ENCODE measurements at regions not wholly inside any gene's neighbourhood (a gene's known extent, or its start where the extent isn't known, plus 50 kb on each side); places are given as distances from the start of the nearest gene placed in this dataset.

GRCh38 chr9:86639899-86640379, 285.7 kb upstream of the TUT7 start:
- H3K27me3 ChIP-seq (ENCODE audit: control insufficient read depth, insufficient read depth, low read length), result no peaks in the 10 kb centered on the region
- DNase-seq, result no peak
- no peaks in the 10 kb centered on the region for H3K4me1 ChIP-seq (ENCODE audit: control insufficient read depth, insufficient read depth, low read length)
- no peaks in the 10 kb centered on the region for H3K9me3 ChIP-seq (replicated peaks; ENCODE audit: control insufficient read depth, low read depth, low read length)
- 94% methylated on average over 3 of the region's 5 CpGs for WGBS (ENCODE audit: insufficient coverage)
- H3K4me3 ChIP-seq (ENCODE audit: low read length), result no peak overlapping the region
- H3K36me3 ChIP-seq (ENCODE audit: control insufficient read depth, insufficient read depth, low read length), result no peaks in the 10 kb centered on the region
- no peak overlapping the region for H3K27ac ChIP-seq (ENCODE audit: low read length)

DNA sequence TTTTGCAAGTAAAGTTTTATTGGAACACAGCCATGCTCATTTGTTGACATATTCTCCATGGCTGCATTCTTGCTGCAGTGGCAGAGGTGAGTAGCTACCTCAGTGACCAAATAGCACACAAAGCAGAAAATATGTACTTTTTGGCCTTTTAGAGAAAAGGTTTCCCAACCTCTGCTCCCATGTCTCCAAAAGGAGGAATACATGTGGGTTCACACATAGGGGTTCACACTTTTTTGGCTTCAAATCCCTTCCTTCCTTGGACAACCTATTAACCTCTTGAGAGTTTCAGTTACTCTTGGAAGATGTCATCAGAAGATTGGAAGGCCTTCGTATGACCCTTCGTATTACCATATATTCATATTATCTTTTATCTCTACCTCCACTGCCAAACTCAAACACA, 285.1 kb upstream of the TUT7 start:
- no peaks in the 10 kb centered on the region for H3K36me3 ChIP-seq (ENCODE audit: control insufficient read depth, insufficient read depth, low read length)
- DNase-seq, result no peak
- H3K27me3 ChIP-seq (ENCODE audit: control insufficient read depth, insufficient read depth, low read length), result no peaks in the 10 kb centered on the region
- H3K27ac ChIP-seq (ENCODE audit: low read length), result no peak overlapping the region
- peaks cover 5% of the 10 kb centered on the region for H3K9me3 ChIP-seq (replicated peaks; ENCODE audit: control insufficient read depth, low read depth, low read length)
- no peaks in the 10 kb centered on the region for H3K4me1 ChIP-seq (ENCODE audit: control insufficient read depth, insufficient read depth, low read length)
- 100% methylated on average over 1 of the region's 2 CpGs for WGBS (ENCODE audit: insufficient coverage)
- no peak overlapping the region for H3K4me3 ChIP-seq (ENCODE audit: low read length)

GRCh38 chr9:86638109-86638508, 283.9 kb upstream of the TUT7 start:
- no CpG with 5 or more reads among the region's 1 CpG for WGBS (ENCODE audit: insufficient coverage)
- Histone ChIP-seq H3K4me3 (ENCODE audit: low read length) (no peak overlapping the region), H3K9me3 (replicated peaks; ENCODE audit: control insufficient read depth, low read depth, low read length) (peaks cover 5% of the 10 kb centered on the region), H3K4me1 (ENCODE audit: control insufficient read depth, insufficient read depth, low read length) (no peaks in the 10 kb centered on the region), H3K36me3 (ENCODE audit: control insufficient read depth, insufficient read depth, low read length) (no peaks in the 10 kb centered on the region), H3K27ac (ENCODE audit: low read length) (no peak overlapping the region), H3K27me3 (ENCODE audit: control insufficient read depth, insufficient read depth, low read length) (no peaks in the 10 kb centered on the region)
- no peak for DNase-seq

GRCh38 chr9:86637515-86637914, 283.3 kb upstream of the TUT7 start:
- peak; percentile 44 for DNase-seq
- no peaks in the 10 kb centered on the region for H3K27me3 ChIP-seq (ENCODE audit: control insufficient read depth, insufficient read depth, low read length)
- 74% methylated on average over 4 of the region's 11 CpGs for WGBS (ENCODE audit: insufficient coverage)
- H3K4me1 ChIP-seq (ENCODE audit: control insufficient read depth, insufficient read depth, low read length), result no peaks in the 10 kb centered on the region
- no peak overlapping the region for H3K27ac ChIP-seq (ENCODE audit: low read length)
- no peak overlapping the region for H3K4me3 ChIP-seq (ENCODE audit: low read length)
- peaks cover 5% of the 10 kb centered on the region for H3K9me3 ChIP-seq (replicated peaks; ENCODE audit: control insufficient read depth, low read depth, low read length)
- no peaks in the 10 kb centered on the region for H3K36me3 ChIP-seq (ENCODE audit: control insufficient read depth, insufficient read depth, low read length)

GRCh38 chr9:86636519-86636918, 282.3 kb upstream of the TUT7 start:
- Histone ChIP-seq H3K4me3 (ENCODE audit: low read length) (no peak overlapping the region), H3K36me3 (ENCODE audit: control insufficient read depth, insufficient read depth, low read length) (no peaks in the 10 kb centered on the region), H3K4me1 (ENCODE audit: control insufficient read depth, insufficient read depth, low read length) (no peaks in the 10 kb centered on the region), H3K9me3 (replicated peaks; ENCODE audit: control insufficient read depth, low read depth, low read length) (peaks cover 5% of the 10 kb centered on the region), H3K27ac (ENCODE audit: low read length) (no peak overlapping the region), H3K27me3 (ENCODE audit: control insufficient read depth, insufficient read depth, low read length) (no peaks in the 10 kb centered on the region)
- no peak for DNase-seq
- WGBS (ENCODE audit: insufficient coverage), result 50% methylated on average over 1 of the region's 4 CpGs

DNA sequence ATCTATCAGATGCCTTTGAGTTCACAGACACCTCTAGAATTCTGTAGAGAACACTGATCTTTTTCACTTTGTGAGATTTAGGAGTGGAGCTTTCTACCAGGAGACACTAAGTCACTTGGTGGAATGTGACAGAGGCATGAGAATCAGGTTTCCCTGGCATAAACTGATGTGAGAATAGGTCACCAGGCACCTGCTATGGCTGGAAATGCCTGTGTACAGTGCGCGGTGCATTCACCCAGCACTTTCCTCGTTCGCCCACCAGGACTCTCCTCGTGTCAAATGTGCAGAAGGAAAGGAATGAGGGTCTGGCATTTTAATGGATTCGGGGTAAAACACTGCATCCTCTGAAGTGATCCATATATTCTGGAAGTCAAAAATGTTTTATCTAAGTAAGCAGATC, 281.8 kb upstream of the TUT7 start:
- Histone ChIP-seq H3K27me3 (ENCODE audit: control insufficient read depth, insufficient read depth, low read length) (no peaks in the 10 kb centered on the region), H3K36me3 (ENCODE audit: control insufficient read depth, insufficient read depth, low read length) (no peaks in the 10 kb centered on the region), H3K4me1 (ENCODE audit: control insufficient read depth, insufficient read depth, low read length) (no peaks in the 10 kb centered on the region), H3K4me3 (ENCODE audit: low read length) (no peak overlapping the region), H3K9me3 (replicated peaks; ENCODE audit: control insufficient read depth, low read depth, low read length) (peaks cover 5% of the 10 kb centered on the region), H3K27ac (ENCODE audit: low read length) (no peak overlapping the region)
- no peak for DNase-seq
- WGBS (ENCODE audit: insufficient coverage), result 82% methylated on average over 4 of the region's 6 CpGs

GRCh38 chr9:86634501-86634900, 280.3 kb upstream of the TUT7 start:
- H3K9me3 ChIP-seq (replicated peaks; ENCODE audit: control insufficient read depth, low read depth, low read length), result peaks cover 5% of the 10 kb centered on the region
- no peak for DNase-seq
- H3K4me3 ChIP-seq (ENCODE audit: low read length), result no peak overlapping the region
- 86% methylated on average over 1 of the region's 1 CpG for WGBS (ENCODE audit: insufficient coverage)
- H3K27ac ChIP-seq (ENCODE audit: low read length), result no peak overlapping the region
- H3K4me1 ChIP-seq (ENCODE audit: control insufficient read depth, insufficient read depth, low read length), result no peaks in the 10 kb centered on the region
- H3K36me3 ChIP-seq (ENCODE audit: control insufficient read depth, insufficient read depth, low read length), result no peaks in the 10 kb centered on the region
- no peaks in the 10 kb centered on the region for H3K27me3 ChIP-seq (ENCODE audit: control insufficient read depth, insufficient read depth, low read length)

- Histone ChIP-seq H3K4me3 (ENCODE audit: low read length) (no peak overlapping the region), H3K27ac (ENCODE audit: low read length) (no peak overlapping the region), H3K36me3 (ENCODE audit: control insufficient read depth, insufficient read depth, low read length) (no peaks in the 10 kb centered on the region), H3K9me3 (replicated peaks; ENCODE audit: control insufficient read depth, low read depth, low read length) (peaks cover 5% of the 10 kb centered on the region), H3K4me1 (ENCODE audit: control insufficient read depth, insufficient read depth, low read length) (no peaks in the 10 kb centered on the region), H3K27me3 (ENCODE audit: control insufficient read depth, insufficient read depth, low read length) (no peaks in the 10 kb centered on the region)
- DNase-seq, result no peak
- WGBS (ENCODE audit: insufficient coverage), result 64% methylated on average over 3 of the region's 3 CpGs
Measured at GRCh38 chr9:86633945-86634344, 279.7 kb upstream of the TUT7 start.

GRCh38 chr9:86632537-86632936, 278.3 kb upstream of the TUT7 start:
- Histone ChIP-seq H3K27ac (ENCODE audit: low read length) (no peak overlapping the region), H3K36me3 (ENCODE audit: control insufficient read depth, insufficient read depth, low read length) (no peaks in the 10 kb centered on the region), H3K4me3 (ENCODE audit: low read length) (no peak overlapping the region), H3K9me3 (replicated peaks; ENCODE audit: control insufficient read depth, low read depth, low read length) (peaks cover 5% of the 10 kb centered on the region), H3K4me1 (ENCODE audit: control insufficient read depth, insufficient read depth, low read length) (no peaks in the 10 kb centered on the region), H3K27me3 (ENCODE audit: control insufficient read depth, insufficient read depth, low read length) (no peaks in the 10 kb centered on the region)
- no peak for DNase-seq
- 97% methylated on average over 3 of the region's 4 CpGs for WGBS (ENCODE audit: insufficient coverage)

DNA sequence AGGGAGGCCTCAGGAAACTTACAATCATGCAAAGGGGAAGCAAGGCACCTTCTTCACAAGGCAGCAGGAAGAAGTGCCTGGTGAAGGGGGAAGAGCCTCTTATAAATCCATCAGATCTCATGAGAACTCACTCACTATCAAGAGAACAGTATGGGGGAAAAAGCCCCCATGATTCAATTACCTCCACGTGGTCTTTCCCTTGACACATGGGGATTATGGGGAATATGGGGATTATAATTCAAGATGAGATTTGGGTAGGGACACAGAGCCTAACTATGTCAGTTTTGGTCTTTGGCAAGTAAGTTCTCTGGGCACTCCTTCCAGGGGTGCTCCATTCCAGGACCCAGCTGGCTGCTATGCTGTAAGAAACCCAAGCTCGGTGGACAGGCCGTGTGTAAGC, 275.3 kb upstream of the TUT7 start:
- peaks cover under 1% of the 10 kb centered on the region for H3K9me3 ChIP-seq (replicated peaks; ENCODE audit: control insufficient read depth, low read depth, low read length)
- H3K4me1 ChIP-seq (ENCODE audit: control insufficient read depth, insufficient read depth, low read length), result no peaks in the 10 kb centered on the region
- H3K4me3 ChIP-seq (ENCODE audit: low read length), result no peak overlapping the region
- no peaks in the 10 kb centered on the region for H3K27me3 ChIP-seq (ENCODE audit: control insufficient read depth, insufficient read depth, low read length)
- no peak for DNase-seq
- H3K27ac ChIP-seq (ENCODE audit: low read length), result no peak overlapping the region
- no peaks in the 10 kb centered on the region for H3K36me3 ChIP-seq (ENCODE audit: control insufficient read depth, insufficient read depth, low read length)
- 65% methylated on average over 2 of the region's 3 CpGs for WGBS (ENCODE audit: insufficient coverage)

GRCh38 chr9:86626802-86627201, 272.6 kb upstream of the TUT7 start:
- no peaks in the 10 kb centered on the region for H3K9me3 ChIP-seq (replicated peaks; ENCODE audit: control insufficient read depth, low read depth, low read length)
- no peak overlapping the region for H3K27ac ChIP-seq (ENCODE audit: low read length)
- H3K4me1 ChIP-seq (ENCODE audit: control insufficient read depth, insufficient read depth, low read length), result no peaks in the 10 kb centered on the region
- no peaks in the 10 kb centered on the region for H3K36me3 ChIP-seq (ENCODE audit: control insufficient read depth, insufficient read depth, low read length)
- no peaks in the 10 kb centered on the region for H3K27me3 ChIP-seq (ENCODE audit: control insufficient read depth, insufficient read depth, low read length)
- no peak for DNase-seq
- no peak overlapping the region for H3K4me3 ChIP-seq (ENCODE audit: low read length)
- 84% methylated on average over 3 of the region's 5 CpGs for WGBS (ENCODE audit: insufficient coverage)
